ENCODE measurements at regions not wholly inside any gene's neighbourhood (a gene's known extent, or its start where the extent isn't known, plus 50 kb on each side); places are given as distances from the start of the nearest gene placed in this dataset.

DNA sequence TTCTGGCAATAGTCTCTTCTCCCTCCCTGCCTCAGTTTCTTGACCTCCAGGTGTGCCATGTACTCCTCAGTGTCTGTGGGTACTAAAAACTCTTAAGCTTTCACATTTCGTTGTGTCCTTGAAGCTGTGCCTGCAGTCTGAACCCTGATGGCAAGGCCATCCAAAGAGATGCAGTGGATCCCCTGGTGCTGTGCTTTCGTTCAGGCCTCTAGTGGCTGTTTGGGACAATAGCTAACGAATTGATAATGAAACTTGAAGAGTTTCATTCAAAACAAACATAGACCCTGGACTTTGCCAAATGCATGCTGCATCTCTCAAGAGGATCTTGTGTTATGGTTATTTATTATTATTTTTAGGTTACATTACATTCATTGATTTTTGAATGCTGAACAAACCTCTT lies 523.1 kb upstream of the FSIP2 start:
- TF ChIP-seq EZH2phosphoT487 (IDR thresholded peaks at IDR 0.05; ENCODE audit: borderline replicate concordance) (no peak), YY1 (IDR thresholded peaks at IDR 0.05; ENCODE audit: extremely low read depth, insufficient replicate concordance, low read depth, low read length) (no peak)
- TF ChIP-seq, protein P1, sequence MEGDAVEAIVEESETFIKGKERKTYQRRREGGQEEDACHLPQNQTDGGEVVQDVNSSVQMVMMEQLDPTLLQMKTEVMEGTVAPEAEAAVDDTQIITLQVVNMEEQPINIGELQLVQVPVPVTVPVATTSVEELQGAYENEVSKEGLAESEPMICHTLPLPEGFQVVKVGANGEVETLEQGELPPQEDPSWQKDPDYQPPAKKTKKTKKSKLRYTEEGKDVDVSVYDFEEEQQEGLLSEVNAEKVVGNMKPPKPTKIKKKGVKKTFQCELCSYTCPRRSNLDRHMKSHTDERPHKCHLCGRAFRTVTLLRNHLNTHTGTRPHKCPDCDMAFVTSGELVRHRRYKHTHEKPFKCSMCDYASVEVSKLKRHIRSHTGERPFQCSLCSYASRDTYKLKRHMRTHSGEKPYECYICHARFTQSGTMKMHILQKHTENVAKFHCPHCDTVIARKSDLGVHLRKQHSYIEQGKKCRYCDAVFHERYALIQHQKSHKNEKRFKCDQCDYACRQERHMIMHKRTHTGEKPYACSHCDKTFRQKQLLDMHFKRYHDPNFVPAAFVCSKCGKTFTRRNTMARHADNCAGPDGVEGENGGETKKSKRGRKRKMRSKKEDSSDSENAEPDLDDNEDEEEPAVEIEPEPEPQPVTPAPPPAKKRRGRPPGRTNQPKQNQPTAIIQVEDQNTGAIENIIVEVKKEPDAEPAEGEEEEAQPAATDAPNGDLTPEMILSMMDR (IDR thresholded peaks at IDR 0.05 in 2 of 3, conservative IDR thresholded peaks at IDR 0.05 in 1 of 3; ENCODE audit: borderline replicate concordance in 1 of 3, insufficient read depth in 1 of 3, low read depth in 2 of 3, low read length in 2 of 3), result peak in 1 of 3 experiments; percentile 30; a peak in 2 of 6 replicates
- TF ChIP-seq, protein P2, sequence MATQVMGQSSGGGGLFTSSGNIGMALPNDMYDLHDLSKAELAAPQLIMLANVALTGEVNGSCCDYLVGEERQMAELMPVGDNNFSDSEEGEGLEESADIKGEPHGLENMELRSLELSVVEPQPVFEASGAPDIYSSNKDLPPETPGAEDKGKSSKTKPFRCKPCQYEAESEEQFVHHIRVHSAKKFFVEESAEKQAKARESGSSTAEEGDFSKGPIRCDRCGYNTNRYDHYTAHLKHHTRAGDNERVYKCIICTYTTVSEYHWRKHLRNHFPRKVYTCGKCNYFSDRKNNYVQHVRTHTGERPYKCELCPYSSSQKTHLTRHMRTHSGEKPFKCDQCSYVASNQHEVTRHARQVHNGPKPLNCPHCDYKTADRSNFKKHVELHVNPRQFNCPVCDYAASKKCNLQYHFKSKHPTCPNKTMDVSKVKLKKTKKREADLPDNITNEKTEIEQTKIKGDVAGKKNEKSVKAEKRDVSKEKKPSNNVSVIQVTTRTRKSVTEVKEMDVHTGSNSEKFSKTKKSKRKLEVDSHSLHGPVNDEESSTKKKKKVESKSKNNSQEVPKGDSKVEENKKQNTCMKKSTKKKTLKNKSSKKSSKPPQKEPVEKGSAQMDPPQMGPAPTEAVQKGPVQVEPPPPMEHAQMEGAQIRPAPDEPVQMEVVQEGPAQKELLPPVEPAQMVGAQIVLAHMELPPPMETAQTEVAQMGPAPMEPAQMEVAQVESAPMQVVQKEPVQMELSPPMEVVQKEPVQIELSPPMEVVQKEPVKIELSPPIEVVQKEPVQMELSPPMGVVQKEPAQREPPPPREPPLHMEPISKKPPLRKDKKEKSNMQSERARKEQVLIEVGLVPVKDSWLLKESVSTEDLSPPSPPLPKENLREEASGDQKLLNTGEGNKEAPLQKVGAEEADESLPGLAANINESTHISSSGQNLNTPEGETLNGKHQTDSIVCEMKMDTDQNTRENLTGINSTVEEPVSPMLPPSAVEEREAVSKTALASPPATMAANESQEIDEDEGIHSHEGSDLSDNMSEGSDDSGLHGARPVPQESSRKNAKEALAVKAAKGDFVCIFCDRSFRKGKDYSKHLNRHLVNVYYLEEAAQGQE (IDR thresholded peaks at IDR 0.05; ENCODE audit: low read depth), result no peak
- no peaks in the 10 kb centered on the region for H4K20me1 ChIP-seq (ENCODE audit: insufficient read depth)
- H3K36me3 ChIP-seq (ENCODE audit: control insufficient read depth in 1 of 2, insufficient read depth in 2 of 2, low read length in 2 of 2), result no peaks in the 10 kb centered on the region
- ChIA-PET RAD21 (ENCODE audit: low non-redundant PET in 1 of 2, low total read pairs in 2 of 2, uncharacterized antibody in 2 of 2, unreplicated experiment in 2 of 2) (no interaction called here), POLR2A (no interaction called here), CTCF (no interaction called here)
- intact Hi-C loops (cut with micrococcal nuclease), result no loop called here
- H3K9me3 ChIP-seq (ENCODE audit: control insufficient read depth in 1 of 2, insufficient read depth in 1 of 2, low read depth in 1 of 2, low read length in 2 of 2), result no peaks in the 10 kb centered on the region
- no peak overlapping the region for H3K4me2 ChIP-seq (ENCODE audit: low read length)
- H3K4me1 ChIP-seq (ENCODE audit: control insufficient read depth in 1 of 2, insufficient read depth in 2 of 2, low read length in 2 of 2), result no peaks in the 10 kb centered on the region
- ATAC-seq (peak; percentile 63), DNase-seq (ENCODE audit: low read depth, low spot score) (no peak)
- no peak overlapping the region for H3K9ac ChIP-seq (ENCODE audit: low read length)
- no peak overlapping the region for H3K4me3 ChIP-seq (replicated peaks in 1 of 2; ENCODE audit: low read depth in 1 of 2, low read length in 2 of 2)
- no peak overlapping the region for H3K27ac ChIP-seq (ENCODE audit: low read depth, low read length)
- no peak overlapping the region for H2AFZ ChIP-seq (ENCODE audit: low read depth, low read length, poor library complexity, severe bottlenecking)
- H3K27me3 ChIP-seq (ENCODE audit: insufficient read depth, low read length), result no peaks in the 10 kb centered on the region
- BruUV-seq (replicated peaks), result no TSS peak
- no peaks in the 10 kb centered on the region for H3K79me2 ChIP-seq (ENCODE audit: insufficient read depth, low read length)
- no peaks in the 10 kb centered on the region for H3K9me2 ChIP-seq (ENCODE audit: insufficient read depth)

All from HCT116 (cell line).